ENCODE measurements at regions not wholly inside any gene's neighbourhood (a gene's known extent, or its start where the extent isn't known, plus 50 kb on each side); places are given as distances from the start of the nearest gene placed in this dataset.

GRCh38 chr15:37652646-37653417, 281.6 kb upstream of the TMCO5A start:
- DNase-seq (ENCODE audit: low spot score in 2 of 2) (no peak), FAIRE-seq (no peak)

GRCh38 chr15:37678124-37678523, 256.3 kb upstream of the TMCO5A start:
- no peak for DNase-seq (ENCODE audit: low spot score in 2 of 2)

GRCh38 chr15:37679627-37680026, 254.8 kb upstream of the TMCO5A start:
- DNase-seq (ENCODE audit: low spot score in 2 of 2) (no peak), FAIRE-seq (no peak)

More at GRCh38 chr15:37678124-37678523, 256.3 kb upstream of the TMCO5A start:
- no peak for FAIRE-seq

- no peak for FAIRE-seq
- no peak for DNase-seq (ENCODE audit: low spot score in 2 of 2)
These were observed 252.1 kb upstream of the TMCO5A start for GRCh38 chr15:37682304-37682703.

- no peak for FAIRE-seq
- DNase-seq (ENCODE audit: low spot score in 2 of 2): no peak
These were observed 242.5 kb upstream of the TMCO5A start for GRCh38 chr15:37691911-37692310.

GRCh38 chr15:37693926-37694325, 240.5 kb upstream of the TMCO5A start:
- DNase-seq (ENCODE audit: low spot score in 2 of 2) (no peak), FAIRE-seq (no peak)

- no peak for DNase-seq (ENCODE audit: low spot score in 2 of 2)
These were observed 238.7 kb upstream of the TMCO5A start for GRCh38 chr15:37695719-37696118.

GRCh38 chr15:37698679-37699078, 235.8 kb upstream of the TMCO5A start:
- FAIRE-seq (no peak), DNase-seq (ENCODE audit: low spot score in 2 of 2) (no peak)

More at GRCh38 chr15:37695719-37696118, 238.7 kb upstream of the TMCO5A start:
- no peak for FAIRE-seq

- DNase-seq (ENCODE audit: low spot score in 2 of 2) (no peak), FAIRE-seq (no peak)
These were observed 233.2 kb upstream of the TMCO5A start for GRCh38 chr15:37701230-37701629.

GRCh38 chr15:37709669-37710068, 224.8 kb upstream of the TMCO5A start:
- FAIRE-seq: no peak
- DNase-seq (ENCODE audit: low spot score in 2 of 2): no peak

GRCh38 chr15:37715101-37715500, 219.3 kb upstream of the TMCO5A start:
- no peak for FAIRE-seq

GRCh38 chr15:37720267-37720666, 214.2 kb upstream of the TMCO5A start:
- DNase-seq (ENCODE audit: low spot score in 2 of 2): no peak
- FAIRE-seq: no peak

More at GRCh38 chr15:37715101-37715500, 219.3 kb upstream of the TMCO5A start:
- no peak for DNase-seq (ENCODE audit: low spot score in 2 of 2)

GRCh38 chr15:37731146-37731746, 203.2 kb upstream of the TMCO5A start:
- FAIRE-seq (no peak), DNase-seq (ENCODE audit: low spot score in 2 of 2) (no peak)

- no peak for FAIRE-seq
- no peak for DNase-seq (ENCODE audit: low spot score in 2 of 2)
These were observed 200.8 kb upstream of the TMCO5A start for GRCh38 chr15:37733628-37734027.

GRCh38 chr15:37740623-37741141, 193.8 kb upstream of the TMCO5A start:
- FAIRE-seq: no peak
- DNase-seq (ENCODE audit: low spot score in 2 of 2): no peak

- no peak for FAIRE-seq
- no peak for DNase-seq (ENCODE audit: low spot score in 2 of 2)
These were observed 190.6 kb upstream of the TMCO5A start for GRCh38 chr15:37743826-37744225.

- no peak for FAIRE-seq
- DNase-seq (ENCODE audit: low spot score in 2 of 2): no peak
These were observed 189.9 kb upstream of the TMCO5A start for GRCh38 chr15:37744521-37744920.

- FAIRE-seq: no peak
- DNase-seq (ENCODE audit: low spot score in 2 of 2): no peak
These were observed 183.0 kb upstream of the TMCO5A start for GRCh38 chr15:37751401-37751800.

- FAIRE-seq (no peak), DNase-seq (ENCODE audit: low spot score in 2 of 2) (no peak)
These were observed 178.0 kb upstream of the TMCO5A start for GRCh38 chr15:37756407-37756806.

GRCh38 chr15:37758412-37758811, 176.0 kb upstream of the TMCO5A start:
- DNase-seq (ENCODE audit: low spot score in 2 of 2) (no peak), FAIRE-seq (no peak)

- no peak for DNase-seq (ENCODE audit: low spot score in 2 of 2)
- no peak for FAIRE-seq
These were observed 169.7 kb upstream of the TMCO5A start for GRCh38 chr15:37764733-37765191.

GRCh38 chr15:37765786-37766185, 168.7 kb upstream of the TMCO5A start:
- DNase-seq (ENCODE audit: low spot score in 2 of 2): no peak
- FAIRE-seq: no peak
